Right renal pelvis (tissue), 4 donors: ENCODE measurements at regions not wholly inside any gene's neighbourhood (a gene's known extent, or its start where the extent isn't known, plus 50 kb on each side); places are given as distances from the start of the nearest gene placed in this dataset.
"Not testable (repeated sequence)": the region's sequence is repeated elsewhere in the genome, so short reads cannot be mapped to it uniquely, and the experiment has no call there.

Source experiments
- DNase-seq, 4 donors: peaks; one replicate each; pipeline ENCODE4 v3.0.0-alpha.2; 2013; ENCODE audit warnings: low read depth in 4 of 4, low spot score in 3 of 4, missing footprints in 1 of 4

- DNase-seq = no peak
Measured at GRCh38 chr4:132646186-132646585, 502.9 kb upstream of the PCDH10 start.

DNA sequence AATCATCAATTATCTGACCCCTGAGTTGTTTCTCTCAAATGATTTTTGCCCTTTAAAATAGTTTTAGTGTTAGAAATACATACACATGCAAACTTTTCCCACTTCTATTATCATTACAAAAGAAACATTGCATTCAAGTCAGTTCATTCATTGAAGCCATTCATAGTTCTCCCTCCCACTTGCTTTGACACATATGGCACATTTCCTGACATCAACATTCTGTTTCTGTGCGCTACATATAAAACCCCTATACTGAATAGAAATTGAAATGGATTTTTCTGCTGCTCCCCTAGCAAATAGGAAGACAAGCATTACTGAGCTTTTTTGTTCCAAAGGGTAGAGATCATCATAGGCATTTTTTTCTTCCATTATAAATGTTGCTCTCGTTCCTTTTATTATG is 497.9 kb upstream of the PCDH10 start:
- no peak for DNase-seq

- DNase-seq = no peak
Measured at GRCh38 chr4:132660181-132660580, 488.9 kb upstream of the PCDH10 start.

GRCh38 chr4:132662456-132662855 is 486.6 kb upstream of the PCDH10 start:
- DNase-seq = no peak

GRCh38 chr4:132669786-132670185 is 479.3 kb upstream of the PCDH10 start:
- DNase-seq = no peak

DNA sequence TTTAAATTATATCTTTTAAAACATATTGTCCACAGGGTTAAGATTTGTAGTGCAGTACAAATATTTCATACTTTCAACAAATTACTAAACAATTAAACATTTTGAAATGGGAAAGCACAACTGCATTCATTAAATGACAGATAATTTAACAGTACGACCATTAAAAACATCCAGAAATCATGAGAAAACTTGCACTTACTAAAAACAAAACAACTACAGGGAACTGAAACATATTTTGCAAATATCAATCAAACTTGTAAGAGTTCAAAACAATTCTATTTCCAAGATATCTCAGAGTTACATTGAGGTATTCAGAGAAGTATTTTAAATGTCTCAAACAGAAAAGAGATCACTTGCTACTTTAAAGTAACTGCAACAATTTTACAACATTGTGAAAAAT is 478.5 kb upstream of the PCDH10 start:
- DNase-seq = no peak

DNA sequence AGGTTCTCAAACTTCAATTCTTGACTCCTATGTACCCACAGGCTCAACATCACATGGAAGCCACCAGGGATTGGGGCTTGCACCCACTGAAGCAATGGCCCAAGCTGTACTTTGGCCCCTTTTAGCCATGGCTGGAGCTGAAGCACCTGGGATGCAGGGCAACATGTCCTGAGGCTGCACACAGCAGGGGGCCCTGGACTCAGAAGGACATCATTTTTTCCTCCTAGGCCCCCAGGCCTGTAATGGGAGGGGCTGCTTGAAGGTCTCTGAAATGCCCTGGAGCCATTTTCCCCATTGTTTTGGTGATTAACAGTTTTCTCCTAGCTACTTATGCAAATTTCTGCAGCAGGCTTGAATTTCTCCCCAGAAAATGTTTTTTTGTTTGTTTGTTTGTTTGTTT is 465.1 kb upstream of the PCDH10 start:
- no peak for DNase-seq

DNA sequence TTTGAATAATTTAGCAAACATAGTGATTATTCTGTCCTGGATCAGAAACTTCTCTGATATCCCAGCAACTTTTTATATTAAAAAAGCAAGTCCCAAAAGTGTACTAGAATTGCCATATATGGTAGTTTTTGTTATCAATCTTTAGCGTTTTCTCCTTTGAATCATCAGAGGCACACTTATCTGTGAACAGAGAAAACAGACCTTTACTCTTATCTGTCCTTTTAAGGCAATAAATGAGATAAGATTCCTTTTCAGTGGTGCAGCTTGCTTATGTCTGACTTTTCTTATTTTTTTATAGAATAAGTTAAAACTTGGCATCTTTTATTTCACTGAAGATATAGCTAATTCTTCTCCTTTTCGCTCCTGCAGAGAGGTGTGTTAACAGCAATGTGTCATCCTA is 458.1 kb upstream of the PCDH10 start:
- no peak for DNase-seq

GRCh38 chr4:132691668-132692067 is 457.4 kb upstream of the PCDH10 start:
- DNase-seq = no peak

GRCh38 chr4:132694775-132695174 is 454.3 kb upstream of the PCDH10 start:
- no peak for DNase-seq

GRCh38 chr4:132697505-132697904 is 451.6 kb upstream of the PCDH10 start:
- DNase-seq = not testable (repeated sequence)

- DNase-seq = no peak
Measured at GRCh38 chr4:132707955-132708354, 441.1 kb upstream of the PCDH10 start.

- no peak for DNase-seq
Measured at GRCh38 chr4:132709056-132709455, 440.0 kb upstream of the PCDH10 start.

- DNase-seq = no peak
Measured at GRCh38 chr4:132710971-132711370, 438.1 kb upstream of the PCDH10 start.

- DNase-seq = no peak
Measured at GRCh38 chr4:132737344-132737743, 411.8 kb upstream of the PCDH10 start.

DNA sequence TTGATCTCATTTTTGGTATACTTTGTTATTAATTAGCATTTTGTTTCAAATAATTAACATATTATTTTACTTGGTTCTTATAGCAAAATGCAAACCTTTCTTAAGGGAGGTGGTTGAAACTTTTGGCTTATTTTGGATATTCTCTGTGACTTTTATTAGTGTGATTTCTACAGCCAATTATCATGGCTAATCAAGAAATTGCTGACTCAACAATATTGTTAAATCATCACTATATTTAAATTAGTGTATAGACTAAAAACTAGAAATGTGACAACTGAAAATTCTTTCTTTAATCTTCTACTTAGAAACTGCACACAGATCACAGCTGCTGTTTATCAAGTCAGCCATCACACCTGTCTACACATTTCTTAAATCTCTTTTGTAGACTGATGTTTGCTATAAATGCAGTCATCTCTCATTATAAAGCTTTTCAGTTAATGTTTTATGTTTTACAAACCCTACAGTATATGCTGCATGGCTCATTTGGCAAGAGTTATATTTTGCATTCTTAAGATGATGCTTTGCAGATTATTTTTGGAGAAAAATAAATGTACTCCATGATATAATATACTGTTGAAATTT is 389.8 kb upstream of the PCDH10 start:
- DNase-seq = no peak

DNA sequence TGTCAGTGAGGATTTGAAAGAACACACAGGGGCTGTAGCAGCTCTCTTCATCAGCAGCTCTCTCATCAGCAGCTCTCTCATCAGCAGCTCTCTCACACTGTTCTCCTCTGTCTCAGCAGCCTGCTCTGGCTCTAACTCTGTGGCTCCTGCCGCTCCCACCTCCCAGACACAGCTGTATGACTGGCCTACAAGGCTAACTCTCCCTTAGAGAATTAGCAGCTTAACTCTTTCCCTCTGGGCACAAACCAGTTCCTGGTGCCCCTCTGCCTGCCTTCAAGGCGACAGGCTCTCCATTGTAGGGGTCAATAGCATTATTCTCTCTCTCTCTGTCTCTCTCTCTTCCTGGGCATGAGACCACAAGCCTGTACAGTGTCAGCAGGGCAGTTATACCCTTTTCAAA is 385.6 kb upstream of the PCDH10 start:
- DNase-seq = no peak

DNA sequence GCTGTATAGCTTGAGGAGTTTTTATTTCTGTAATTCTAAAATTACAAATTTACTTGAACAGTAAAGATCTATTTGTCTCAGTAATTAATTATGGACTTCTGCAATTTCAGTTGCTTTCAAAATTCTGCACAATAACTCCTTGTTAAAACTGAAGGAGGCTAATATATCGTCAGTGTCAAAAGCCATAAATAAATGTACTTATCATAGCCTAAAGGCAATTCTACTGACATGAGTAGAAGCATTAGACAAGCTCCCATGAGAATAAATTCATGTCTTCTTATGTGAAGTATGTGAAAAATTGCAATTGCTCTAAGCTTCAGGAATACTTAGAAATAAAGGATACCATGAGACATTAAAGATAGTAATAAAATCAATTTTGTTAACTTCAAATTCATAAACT is 381.2 kb upstream of the PCDH10 start:
- no peak for DNase-seq

- no peak for DNase-seq
Measured at GRCh38 chr4:132770776-132771175, 378.3 kb upstream of the PCDH10 start.

DNA sequence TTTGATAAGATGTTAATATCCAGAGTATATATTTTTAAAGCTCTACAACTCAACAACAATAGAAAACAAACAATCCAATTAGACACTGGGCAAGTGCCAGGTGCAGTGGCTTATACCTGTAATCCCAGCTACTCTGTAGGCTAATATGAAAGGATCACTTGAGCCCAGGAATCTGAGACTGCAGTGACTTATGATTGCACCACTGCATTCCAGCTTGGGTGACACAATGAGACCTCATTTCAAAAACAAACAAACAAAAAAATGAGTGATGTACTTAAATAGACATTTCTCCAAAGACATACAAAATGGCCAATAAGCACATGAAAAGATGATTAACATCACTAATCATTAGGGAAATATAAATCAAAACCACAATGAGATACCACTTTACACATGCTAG is 356.8 kb upstream of the PCDH10 start:
- DNase-seq = no peak

GRCh38 chr4:132797856-132798255 is 351.2 kb upstream of the PCDH10 start:
- DNase-seq = no peak

GRCh38 chr4:132809298-132810032 is 339.6 kb upstream of the PCDH10 start:
- no peak for DNase-seq

DNA sequence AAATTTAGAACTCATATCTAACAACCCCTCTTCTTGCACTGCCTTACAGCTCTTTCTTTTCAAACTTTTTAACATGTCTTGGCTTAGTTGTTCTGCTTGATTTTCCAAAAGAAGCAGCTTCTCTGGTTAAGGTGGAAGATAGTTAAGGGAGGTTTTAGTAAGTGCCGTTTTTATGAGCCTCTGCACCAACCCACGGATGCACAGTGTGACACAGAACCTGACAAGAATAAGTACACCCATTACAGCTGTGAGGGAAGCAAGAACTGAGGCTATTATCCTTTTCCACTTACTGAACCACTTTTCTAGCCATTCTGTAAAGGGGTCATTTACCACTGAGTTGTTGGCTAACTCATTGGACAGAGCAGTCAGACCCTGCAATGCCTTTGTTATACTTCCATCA is 336.0 kb upstream of the PCDH10 start:
- DNase-seq = not testable (repeated sequence)
